ENCODE measurements at regions not wholly inside any gene's neighbourhood (a gene's known extent, or its start where the extent isn't known, plus 50 kb on each side); places are given as distances from the start of the nearest gene placed in this dataset.

GRCh38 chr12:47382305-47382704 lies 302.5 kb upstream of the AMIGO2 start:
- no peak for TF ChIP-seq POLR2A (IDR thresholded peaks at IDR 0.05)
- no peak for TF ChIP-seq CTCF (IDR thresholded peaks at IDR 0.05)
